ENCODE measurements at regions not wholly inside any gene's neighbourhood (a gene's known extent, or its start where the extent isn't known, plus 50 kb on each side); places are given as distances from the start of the nearest gene placed in this dataset.

DNA sequence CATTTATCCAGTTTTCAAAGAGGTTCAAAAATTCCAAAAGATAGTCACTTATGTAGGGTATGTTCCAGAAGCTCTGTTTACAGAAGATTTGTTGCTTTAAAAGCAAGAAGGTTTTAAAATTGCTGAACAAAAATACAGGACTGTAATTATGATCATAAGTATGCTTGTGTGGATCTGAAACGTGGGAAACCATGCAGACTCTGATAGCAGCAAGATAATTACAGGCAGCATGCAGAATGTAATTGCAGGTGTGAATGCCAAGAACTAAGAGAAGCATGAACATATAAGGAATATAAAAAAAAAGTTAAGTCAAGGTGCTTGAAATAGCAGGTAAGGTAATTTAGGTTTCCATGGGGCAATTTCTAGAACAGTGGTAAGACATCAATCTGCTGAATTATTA, 405.7 kb downstream of the ARL4A start:
- intact Hi-C loops (cut with DNase I): no loop called here
- WGBS, 2 donors: 22 to 27% methylated on average over 1 of the region's 1 CpG
- TF ChIP-seq, protein P1, sequence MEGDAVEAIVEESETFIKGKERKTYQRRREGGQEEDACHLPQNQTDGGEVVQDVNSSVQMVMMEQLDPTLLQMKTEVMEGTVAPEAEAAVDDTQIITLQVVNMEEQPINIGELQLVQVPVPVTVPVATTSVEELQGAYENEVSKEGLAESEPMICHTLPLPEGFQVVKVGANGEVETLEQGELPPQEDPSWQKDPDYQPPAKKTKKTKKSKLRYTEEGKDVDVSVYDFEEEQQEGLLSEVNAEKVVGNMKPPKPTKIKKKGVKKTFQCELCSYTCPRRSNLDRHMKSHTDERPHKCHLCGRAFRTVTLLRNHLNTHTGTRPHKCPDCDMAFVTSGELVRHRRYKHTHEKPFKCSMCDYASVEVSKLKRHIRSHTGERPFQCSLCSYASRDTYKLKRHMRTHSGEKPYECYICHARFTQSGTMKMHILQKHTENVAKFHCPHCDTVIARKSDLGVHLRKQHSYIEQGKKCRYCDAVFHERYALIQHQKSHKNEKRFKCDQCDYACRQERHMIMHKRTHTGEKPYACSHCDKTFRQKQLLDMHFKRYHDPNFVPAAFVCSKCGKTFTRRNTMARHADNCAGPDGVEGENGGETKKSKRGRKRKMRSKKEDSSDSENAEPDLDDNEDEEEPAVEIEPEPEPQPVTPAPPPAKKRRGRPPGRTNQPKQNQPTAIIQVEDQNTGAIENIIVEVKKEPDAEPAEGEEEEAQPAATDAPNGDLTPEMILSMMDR (IDR thresholded peaks at IDR 0.05): no peak
- Histone ChIP-seq H3K9me3 (no peaks in the 10 kb centered on the region), H3K27me3 (no peaks in the 10 kb centered on the region), H3K4me1 (peaks cover 0 to 10% (median 0%) of the 10 kb centered on the region in 9 donors), H3K4me3 (no peak overlapping the region), H3K36me3 (no peaks in the 10 kb centered on the region), H3K27ac (no peak overlapping the region)
- no peak for ATAC-seq
- DNase-seq: no peak

DNA sequence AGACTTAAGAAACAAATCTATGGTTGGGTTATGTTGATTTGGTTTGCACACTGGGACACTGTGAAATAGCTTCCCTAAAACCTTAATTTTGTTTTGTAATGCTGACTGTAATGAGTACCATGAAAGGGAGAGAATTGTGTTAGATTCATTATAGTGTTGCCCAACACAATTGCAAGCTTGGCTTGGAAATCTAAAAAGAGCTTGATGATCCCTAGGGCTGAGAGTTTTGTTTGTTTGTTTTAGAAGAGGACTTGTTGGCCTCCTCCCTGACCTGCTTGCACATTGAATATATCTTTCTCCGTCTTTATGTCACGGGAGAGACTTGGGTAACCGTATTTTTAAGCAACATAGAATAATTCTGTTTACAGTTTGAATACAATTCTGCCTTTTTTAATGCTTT, 410.1 kb downstream of the ARL4A start:
- TF ChIP-seq, protein P1 (IDR thresholded peaks at IDR 0.05): no peak
- ATAC-seq: no peak
- H3K36me3 ChIP-seq: no peaks in the 10 kb centered on the region
- no peak overlapping the region for H3K27ac ChIP-seq
- no peak for DNase-seq
- no peak overlapping the region for H3K4me3 ChIP-seq
- H3K4me1 ChIP-seq: peaks cover 0 to 9% (median 0%) of the 10 kb centered on the region in 9 donors
- no peaks in the 10 kb centered on the region for H3K9me3 ChIP-seq
- intact Hi-C loops (cut with DNase I): no loop called here
- H3K27me3 ChIP-seq: no peaks in the 10 kb centered on the region
- WGBS, 2 donors: 73 to 77% methylated on average over 3 of the region's 3 CpGs

DNA sequence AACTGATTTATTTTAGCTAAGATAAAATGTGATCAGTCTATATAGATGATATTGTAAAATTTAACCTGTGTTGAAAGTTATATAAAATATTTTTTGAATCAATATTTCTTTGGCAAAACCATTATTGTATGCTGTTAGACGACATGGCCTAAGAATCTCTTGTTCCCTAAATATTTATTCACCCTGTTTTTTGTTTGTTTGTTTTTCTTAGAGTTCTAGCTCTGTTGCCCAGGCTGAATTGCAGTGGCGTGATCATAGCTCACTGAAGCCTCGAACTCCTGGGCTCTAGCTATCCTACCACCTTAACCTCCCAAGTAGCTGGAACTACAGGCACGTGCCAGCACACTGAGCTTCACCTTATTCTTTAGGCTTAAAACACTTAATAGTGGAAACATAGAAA, 410.7 kb downstream of the ARL4A start:
- H3K27me3 ChIP-seq: no peaks in the 10 kb centered on the region
- ATAC-seq: no peak
- no peaks in the 10 kb centered on the region for H3K36me3 ChIP-seq
- intact Hi-C loops (cut with DNase I): no loop called here
- H3K4me3 ChIP-seq: no peak overlapping the region
- no peak overlapping the region for H3K27ac ChIP-seq
- no peak for DNase-seq
- H3K4me1 ChIP-seq: peaks cover 0 to 5% (median 0%) of the 10 kb centered on the region in 9 donors
- TF ChIP-seq, protein P1 (IDR thresholded peaks at IDR 0.05): no peak
- 89 to 92% methylated on average over 4 of the region's 4 CpGs for WGBS, 2 donors
- no peaks in the 10 kb centered on the region for H3K9me3 ChIP-seq

DNA sequence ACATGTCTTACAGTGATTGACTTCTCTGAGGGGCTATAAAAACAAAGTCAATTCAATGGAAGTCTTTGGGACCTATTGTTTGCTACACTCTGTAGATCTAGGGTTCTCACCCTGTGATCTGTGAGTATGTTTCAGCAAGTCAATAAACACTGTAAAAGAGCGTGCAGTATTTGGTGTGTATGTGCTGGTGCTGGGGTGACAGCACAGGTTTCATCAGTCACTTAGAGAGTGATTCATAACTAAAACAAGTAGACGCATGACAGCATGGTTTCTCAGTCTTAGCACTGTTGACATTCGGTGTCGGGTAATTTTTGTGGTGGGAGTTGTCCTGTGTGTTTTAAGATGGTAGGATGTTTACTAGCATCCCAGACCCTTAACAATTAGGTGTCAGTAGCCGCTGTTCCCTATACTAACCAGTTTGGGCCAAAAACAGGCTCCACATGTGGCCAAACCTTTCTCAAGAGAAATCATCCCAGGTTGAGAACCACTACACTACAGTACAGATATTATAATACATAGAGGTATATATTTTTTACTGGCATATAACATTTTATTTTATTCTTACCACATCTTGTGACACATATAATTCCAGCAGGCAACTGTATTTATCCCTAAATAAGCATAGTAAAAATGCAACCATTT, 411.8 kb downstream of the ARL4A start:
- intact Hi-C loops (cut with DNase I): no loop called here
- WGBS, 2 donors: 85 to 91% methylated on average over 5 of the region's 5 CpGs
- Histone ChIP-seq H3K4me1 (no peaks in the 10 kb centered on the region), H3K27me3 (no peaks in the 10 kb centered on the region), H3K27ac (no peak overlapping the region), H3K9me3 (no peaks in the 10 kb centered on the region), H3K4me3 (no peak overlapping the region), H3K36me3 (no peaks in the 10 kb centered on the region)
- no peak for DNase-seq
- TF ChIP-seq, protein P1 (IDR thresholded peaks at IDR 0.05): no peak
- no peak for ATAC-seq

Measured in heart right ventricle (tissue), 16 donors.